Epithelial cell of prostate (primary cell): ENCODE measurements at regions not wholly inside any gene's neighbourhood (a gene's known extent, or its start where the extent isn't known, plus 50 kb on each side); places are given as distances from the start of the nearest gene placed in this dataset.
A peak's percentile ranks its signal among the peaks of the same experiment; 100 is the strongest.
"Not testable (repeated sequence)": the region's sequence is repeated elsewhere in the genome, so short reads cannot be mapped to it uniquely, and the experiment has no call there.

Experiments
- DNase-seq: peaks from one replicate; pipeline ENCODE4 v3.0.0-alpha.2; 2011; ENCODE audit warnings: low read depth, low spot score
- H3K27ac ChIP-seq: fragments of 450-650 bp; 2 replicates; pipeline ENCODE4 v1.5.1; 2017; ENCODE audit warnings: mild to moderate bottlenecking

DNA sequence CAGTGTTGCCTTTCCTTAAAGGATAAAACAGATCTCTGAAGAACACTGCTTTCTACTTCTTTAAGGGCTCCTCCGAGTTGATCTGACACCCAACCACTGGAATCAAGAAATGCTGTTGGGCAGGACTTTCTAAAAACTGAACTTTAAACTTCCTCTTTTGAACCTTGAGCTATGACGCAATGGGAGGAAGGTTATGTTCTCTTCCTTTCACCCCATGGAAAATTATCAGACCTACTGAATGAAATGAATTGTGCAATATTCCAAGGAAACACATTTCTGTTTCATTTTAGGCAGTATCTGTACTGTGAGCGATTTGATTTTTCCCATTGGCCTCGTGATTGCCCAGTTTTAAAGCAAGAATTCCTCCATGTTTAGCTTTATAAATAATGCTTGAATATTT is 206.0 kb upstream of the PRR16 start:
- H3K27ac ChIP-seq = no peak overlapping the region
- DNase-seq = no peak

DNA sequence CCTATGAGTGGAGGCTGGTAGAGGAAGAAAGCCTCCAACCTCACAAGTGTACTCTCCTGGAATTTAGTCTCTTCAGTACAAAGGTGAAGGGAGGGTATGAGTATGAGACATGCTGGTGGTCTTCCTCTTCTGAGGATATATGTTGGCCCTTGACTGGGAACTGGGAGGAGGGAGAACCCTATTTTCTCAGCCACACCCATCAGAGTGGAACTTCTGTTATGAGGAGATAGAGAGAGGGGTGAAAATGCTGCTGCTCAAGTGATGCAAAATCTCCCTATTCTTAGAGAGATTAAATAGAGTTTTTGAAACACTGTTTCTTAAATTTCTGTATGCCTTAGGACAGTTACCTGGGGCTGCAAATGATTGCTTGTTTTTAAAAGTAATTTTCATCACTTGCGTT is 203.4 kb upstream of the PRR16 start:
- DNase-seq = no peak
- H3K27ac ChIP-seq = no peak overlapping the region

DNA sequence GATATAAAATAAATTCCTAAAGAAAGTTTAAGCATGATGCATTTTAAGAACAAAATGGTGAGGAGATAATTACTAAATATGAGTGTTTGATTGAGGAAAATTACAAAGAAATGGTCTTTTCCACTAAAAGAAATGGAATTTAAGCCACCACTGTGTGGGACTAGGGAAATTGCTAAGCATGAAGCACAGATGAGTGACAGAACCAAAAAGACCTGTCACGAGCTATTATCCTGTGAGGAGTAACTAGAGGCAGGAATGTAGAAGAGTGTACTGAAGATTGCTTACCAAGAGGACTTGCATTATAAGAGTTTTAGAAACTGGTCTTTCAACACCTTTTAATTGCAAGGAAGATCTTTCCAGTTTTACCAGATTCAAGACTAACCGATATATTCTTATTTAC is 193.6 kb upstream of the PRR16 start:
- no peak for DNase-seq
- no peak overlapping the region for H3K27ac ChIP-seq

- peak; percentile 29 for DNase-seq
- H3K27ac ChIP-seq = peak overlapping the region; percentile 2
Observed at GRCh38 chr5:120293796-120294195, 170.3 kb upstream of the PRR16 start.

DNA sequence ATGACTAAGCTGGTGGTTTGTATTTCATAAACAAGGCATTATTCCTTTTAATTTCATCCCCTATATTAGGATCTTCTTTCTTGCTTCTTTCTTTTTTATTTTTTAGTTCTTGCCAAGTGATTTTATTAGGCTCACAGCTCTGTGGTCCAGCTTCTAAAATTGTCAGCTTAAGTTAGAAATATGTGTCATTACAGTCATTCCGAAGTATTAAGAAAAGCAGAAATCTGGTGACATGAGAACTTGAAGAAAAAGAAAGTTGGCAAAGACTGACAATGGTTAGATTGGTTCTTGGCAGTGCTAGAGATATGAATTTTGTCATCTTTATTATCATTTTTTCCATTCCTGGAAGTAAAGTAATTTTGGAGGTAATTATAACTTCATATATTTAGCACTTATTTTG is 166.5 kb upstream of the PRR16 start:
- H3K27ac ChIP-seq = no peak overlapping the region
- no peak for DNase-seq

DNA sequence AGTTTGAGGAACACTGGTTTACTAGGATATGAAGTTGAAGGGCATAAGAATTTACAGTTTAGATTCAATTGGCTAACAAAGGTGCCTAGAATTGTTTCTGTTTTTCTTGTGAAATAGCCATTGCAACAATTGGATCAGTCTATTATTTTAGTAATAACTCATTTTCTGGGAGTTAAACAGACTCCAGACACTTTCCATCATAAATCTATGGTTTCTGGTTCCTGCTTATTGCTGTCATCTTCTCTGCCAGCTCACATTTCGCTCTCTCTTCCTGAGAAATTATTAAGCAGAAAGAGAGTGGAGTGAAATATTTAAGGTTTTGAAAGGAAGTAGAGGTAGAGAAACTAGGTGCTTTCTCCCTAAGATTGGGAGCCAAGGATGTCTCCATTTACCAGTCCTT is 165.1 kb upstream of the PRR16 start:
- H3K27ac ChIP-seq = no peak overlapping the region
- no peak for DNase-seq

GRCh38 chr5:120304663-120305062 is 159.4 kb upstream of the PRR16 start:
- DNase-seq = peak; percentile 55

DNA sequence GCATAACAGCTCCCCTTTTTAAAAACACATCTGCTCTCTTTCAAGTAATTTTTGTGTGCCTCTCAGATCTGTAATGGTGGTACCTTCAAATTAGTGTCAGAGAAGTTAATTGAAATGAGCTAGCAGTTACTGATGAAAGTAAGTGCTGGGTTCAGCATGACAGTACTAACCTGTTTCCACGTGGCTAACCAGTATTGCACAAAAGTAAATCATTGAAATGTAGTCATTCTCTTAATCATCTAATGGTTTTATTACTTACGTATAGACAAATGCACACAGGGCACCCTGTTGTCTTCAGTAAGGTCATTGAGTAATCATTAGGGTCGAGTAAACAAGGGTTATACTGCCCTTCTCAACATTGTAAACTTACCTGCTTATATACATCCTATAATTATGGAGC is 157.8 kb upstream of the PRR16 start:
- DNase-seq = peak; percentile 50
- H3K27ac ChIP-seq = no peak overlapping the region

More at GRCh38 chr5:120304663-120305062, 159.4 kb upstream of the PRR16 start:
- no peak overlapping the region for H3K27ac ChIP-seq

DNA sequence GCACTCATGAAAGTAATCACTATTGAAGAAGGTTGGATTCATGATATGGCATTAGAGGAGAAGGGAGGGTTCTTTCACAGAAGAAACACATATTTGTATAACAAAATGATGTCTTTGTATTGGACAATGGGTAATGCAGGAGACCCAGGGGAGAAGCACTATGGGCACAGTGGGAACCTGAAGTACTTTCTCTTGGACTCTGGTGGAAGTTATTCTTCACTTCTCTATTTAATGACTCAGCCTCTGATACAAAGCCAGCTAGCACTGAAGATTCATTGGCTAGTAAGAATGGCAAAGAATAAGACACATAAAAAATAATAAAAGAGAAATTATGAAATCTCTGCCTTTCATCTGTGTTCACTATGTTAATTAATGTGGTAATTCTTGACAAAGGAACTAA is 149.9 kb upstream of the PRR16 start:
- no peak overlapping the region for H3K27ac ChIP-seq

GRCh38 chr5:120320626-120321025 is 143.5 kb upstream of the PRR16 start:
- no peak for DNase-seq

More for the DNA sequence above, 149.9 kb upstream of the PRR16 start:
- DNase-seq = no peak

GRCh38 chr5:120326651-120327050 is 137.4 kb upstream of the PRR16 start:
- no peak for DNase-seq
- no peak overlapping the region for H3K27ac ChIP-seq

More at GRCh38 chr5:120320626-120321025, 143.5 kb upstream of the PRR16 start:
- no peak overlapping the region for H3K27ac ChIP-seq

- H3K27ac ChIP-seq = no peak overlapping the region
- DNase-seq = no peak
Observed at GRCh38 chr5:120327180-120327579, 136.9 kb upstream of the PRR16 start.

DNA sequence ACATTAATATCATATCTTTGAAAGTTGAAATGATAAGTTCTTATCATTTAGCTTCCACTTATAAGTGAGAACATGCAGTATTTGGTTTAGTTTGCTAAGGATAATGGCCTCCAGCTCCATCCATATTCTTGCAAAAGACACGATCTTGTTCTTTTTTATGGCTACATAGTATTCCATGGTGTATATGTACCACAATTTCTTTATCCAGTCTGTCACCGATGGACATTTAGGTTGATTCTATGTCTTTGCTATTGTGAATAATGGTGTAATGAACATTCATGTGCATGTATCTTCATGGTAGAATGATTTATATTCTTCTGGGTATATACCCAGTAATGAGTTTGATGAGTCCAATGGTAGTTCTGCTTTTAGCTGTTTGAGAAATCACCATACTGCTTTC is 135.0 kb upstream of the PRR16 start:
- no peak overlapping the region for H3K27ac ChIP-seq
- no peak for DNase-seq

GRCh38 chr5:120330558-120330957 is 133.5 kb upstream of the PRR16 start:
- no peak for DNase-seq
- no peak overlapping the region for H3K27ac ChIP-seq

GRCh38 chr5:120344181-120344580 is 119.9 kb upstream of the PRR16 start:
- DNase-seq = no peak
- no peak overlapping the region for H3K27ac ChIP-seq

GRCh38 chr5:120345947-120346346 is 118.2 kb upstream of the PRR16 start:
- DNase-seq = no peak
- no peak overlapping the region for H3K27ac ChIP-seq

DNA sequence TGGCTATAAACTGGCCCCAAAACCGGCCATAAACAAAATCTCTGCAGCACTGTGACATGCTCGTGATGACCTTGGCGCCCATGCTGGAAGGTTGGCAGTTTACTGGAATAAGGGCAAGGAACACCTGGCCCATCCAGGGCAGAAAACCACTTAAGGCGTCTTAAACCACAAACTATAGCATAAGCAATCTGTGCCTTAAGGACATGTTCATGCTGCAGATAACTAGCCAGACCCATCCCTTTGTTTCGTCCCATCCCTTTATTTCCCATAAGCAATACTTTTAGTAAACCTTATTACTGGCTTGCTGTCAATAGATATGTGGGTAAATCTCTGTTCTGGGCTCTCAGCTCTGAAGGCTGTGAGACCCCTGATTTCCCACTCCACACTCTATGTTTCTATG is 113.0 kb upstream of the PRR16 start:
- not testable (repeated sequence) for DNase-seq, H3K27ac ChIP-seq

GRCh38 chr5:120354126-120354525 is 110.0 kb upstream of the PRR16 start:
- H3K27ac ChIP-seq = no peak overlapping the region
- no peak for DNase-seq

- no peak overlapping the region for H3K27ac ChIP-seq
- DNase-seq = no peak
Observed at GRCh38 chr5:120358949-120359348, 105.2 kb upstream of the PRR16 start.

- H3K27ac ChIP-seq = no peak overlapping the region
- no peak for DNase-seq
Observed at GRCh38 chr5:120361941-120362340, 102.2 kb upstream of the PRR16 start.

DNA sequence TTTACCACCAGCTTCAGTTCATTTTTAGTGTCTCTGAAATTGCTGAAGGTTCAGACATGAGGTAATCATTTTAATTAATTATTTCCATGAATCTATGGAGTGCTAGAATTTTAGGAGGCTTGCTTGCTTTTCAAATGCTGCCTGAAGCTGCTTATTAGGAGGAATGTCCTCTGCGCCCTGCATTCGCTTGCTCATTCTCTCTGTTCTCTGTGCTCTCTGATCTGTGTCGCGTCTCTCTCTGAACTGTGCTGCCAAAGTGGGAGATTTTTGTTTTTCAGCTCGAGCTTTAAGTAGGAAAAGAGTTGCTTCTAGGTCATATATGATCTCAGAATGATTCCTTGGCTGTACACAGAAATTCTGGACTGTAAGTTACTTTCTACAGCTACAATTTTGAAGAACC is 101.7 kb upstream of the PRR16 start:
- no peak for DNase-seq
- H3K27ac ChIP-seq = no peak overlapping the region

- no peak for DNase-seq
- no peak overlapping the region for H3K27ac ChIP-seq
Observed at GRCh38 chr5:120365656-120366446, 98.2 kb upstream of the PRR16 start.
